ENCODE measurements at regions not wholly inside any gene's neighbourhood (a gene's known extent, or its start where the extent isn't known, plus 50 kb on each side); places are given as distances from the start of the nearest gene placed in this dataset.

- no peaks in the 10 kb centered on the region for H3K4me1 ChIP-seq (ENCODE audit: insufficient read depth, low read length)
- ChIA-PET POLR2A (ENCODE audit: partially characterized antibody) (no interaction called here), CTCF (ENCODE audit: partially characterized antibody) (no interaction called here)
- Mint-ChIP-seq H3K4me1 (no peaks in the 10 kb centered on the region), H3K9me3 (peaks cover 0 to 3% (median 0%) of the 10 kb centered on the region in 8 donors), H3K27ac (no peak overlapping the region), H3K36me3 (no peaks in the 10 kb centered on the region), H3K27me3 (peaks cover 2% of the 10 kb centered on the region in 2 donors), H3K4me3 (no peak overlapping the region)
- no peaks in the 10 kb centered on the region for H3K27me3 ChIP-seq (ENCODE audit: insufficient read depth, low read length)
- H3K36me3 ChIP-seq (ENCODE audit: insufficient read depth, low read length): no peaks in the 10 kb centered on the region
- no peak overlapping the region for H3K4me3 ChIP-seq (ENCODE audit: low read length in 2 of 2)
- H3K27ac ChIP-seq (ENCODE audit: low read depth, low read length): no peak overlapping the region
- DNase-seq: no peak
- intact Hi-C loops (cut with micrococcal nuclease): no loop called here
- no peaks in the 10 kb centered on the region for H3K9me3 ChIP-seq (ENCODE audit: control insufficient read depth in 1 of 2, low read length in 2 of 2)
Observed at GRCh38 chr15:95918525-95918924, 412.0 kb upstream of the NR2F2 start.

GRCh38 chr15:95919460-95919859 lies 411.0 kb upstream of the NR2F2 start:
- intact Hi-C loops (cut with micrococcal nuclease): no loop called here
- H3K4me3 ChIP-seq (ENCODE audit: low read length in 2 of 2): no peak overlapping the region
- no peaks in the 10 kb centered on the region for H3K9me3 ChIP-seq (ENCODE audit: control insufficient read depth in 1 of 2, low read length in 2 of 2)
- Mint-ChIP-seq H3K9me3 (peaks cover 0 to 3% (median 0%) of the 10 kb centered on the region in 8 donors), H3K27ac (no peak overlapping the region), H3K27me3 (peaks cover 2% of the 10 kb centered on the region in 2 donors), H3K4me3 (no peak overlapping the region), H3K4me1 (no peaks in the 10 kb centered on the region), H3K36me3 (no peaks in the 10 kb centered on the region)
- ChIA-PET CTCF (ENCODE audit: partially characterized antibody) (no interaction called here), POLR2A (ENCODE audit: partially characterized antibody) (no interaction called here)
- no peak overlapping the region for H3K27ac ChIP-seq (ENCODE audit: low read depth, low read length)
- no peak for DNase-seq
- H3K4me1 ChIP-seq (ENCODE audit: insufficient read depth, low read length): no peaks in the 10 kb centered on the region
- H3K27me3 ChIP-seq (ENCODE audit: insufficient read depth, low read length): no peaks in the 10 kb centered on the region
- no peaks in the 10 kb centered on the region for H3K36me3 ChIP-seq (ENCODE audit: insufficient read depth, low read length)

GRCh38 chr15:95921404-95921803 lies 409.1 kb upstream of the NR2F2 start:
- ChIA-PET CTCF (ENCODE audit: partially characterized antibody) (no interaction called here), POLR2A (ENCODE audit: partially characterized antibody) (no interaction called here)
- Mint-ChIP-seq H3K4me3 (no peak overlapping the region), H3K4me1 (no peaks in the 10 kb centered on the region), H3K27me3 (peaks cover 2% of the 10 kb centered on the region in 2 donors), H3K9me3 (peaks cover 0 to 3% (median 0%) of the 10 kb centered on the region in 8 donors), H3K36me3 (no peaks in the 10 kb centered on the region), H3K27ac (no peak overlapping the region)
- Histone ChIP-seq H3K9me3 (ENCODE audit: control insufficient read depth in 1 of 2, low read length in 2 of 2) (no peaks in the 10 kb centered on the region), H3K4me3 (ENCODE audit: low read length in 2 of 2) (no peak overlapping the region), H3K27me3 (ENCODE audit: insufficient read depth, low read length) (no peaks in the 10 kb centered on the region), H3K4me1 (ENCODE audit: insufficient read depth, low read length) (no peaks in the 10 kb centered on the region), H3K27ac (ENCODE audit: low read depth, low read length) (no peak overlapping the region), H3K36me3 (ENCODE audit: insufficient read depth, low read length) (no peaks in the 10 kb centered on the region)
- intact Hi-C loops (cut with micrococcal nuclease): no loop called here
- no peak for DNase-seq

- ChIA-PET CTCF (ENCODE audit: partially characterized antibody) (no interaction called here), POLR2A (ENCODE audit: partially characterized antibody) (no interaction called here)
- H3K27ac ChIP-seq (ENCODE audit: low read depth, low read length): no peak overlapping the region
- no peaks in the 10 kb centered on the region for H3K36me3 Mint-ChIP-seq
- H3K9me3 ChIP-seq (ENCODE audit: control insufficient read depth in 1 of 2, low read length in 2 of 2): no peaks in the 10 kb centered on the region
- intact Hi-C loops (cut with micrococcal nuclease): no loop called here
- no peaks in the 10 kb centered on the region for H3K36me3 ChIP-seq (ENCODE audit: insufficient read depth, low read length)
- no peak overlapping the region for H3K4me3 Mint-ChIP-seq
- H3K27me3 Mint-ChIP-seq: peaks cover 2% of the 10 kb centered on the region in 2 donors
- peaks cover 0 to 3% (median 0%) of the 10 kb centered on the region in 8 donors for H3K9me3 Mint-ChIP-seq
- no peak overlapping the region for H3K4me3 ChIP-seq (ENCODE audit: low read length in 2 of 2)
- no peak overlapping the region for H3K27ac Mint-ChIP-seq
- no peaks in the 10 kb centered on the region for H3K27me3 ChIP-seq (ENCODE audit: insufficient read depth, low read length)
- DNase-seq: no peak
- H3K4me1 ChIP-seq (ENCODE audit: insufficient read depth, low read length): no peaks in the 10 kb centered on the region
- H3K4me1 Mint-ChIP-seq: no peaks in the 10 kb centered on the region
Observed at GRCh38 chr15:95922431-95922830, 408.1 kb upstream of the NR2F2 start.

GRCh38 chr15:95923792-95924191 lies 406.7 kb upstream of the NR2F2 start:
- Mint-ChIP-seq H3K27ac (no peak overlapping the region), H3K9me3 (peaks cover 0 to 2% (median 0%) of the 10 kb centered on the region in 8 donors), H3K36me3 (no peaks in the 10 kb centered on the region), H3K27me3 (peaks cover 2% of the 10 kb centered on the region in 2 donors), H3K4me1 (no peaks in the 10 kb centered on the region), H3K4me3 (no peak overlapping the region)
- Histone ChIP-seq H3K27ac (ENCODE audit: low read depth, low read length) (no peak overlapping the region), H3K27me3 (ENCODE audit: insufficient read depth, low read length) (no peaks in the 10 kb centered on the region), H3K4me3 (ENCODE audit: low read length in 2 of 2) (no peak overlapping the region), H3K9me3 (ENCODE audit: control insufficient read depth in 1 of 2, low read length in 2 of 2) (no peaks in the 10 kb centered on the region), H3K36me3 (ENCODE audit: insufficient read depth, low read length) (no peaks in the 10 kb centered on the region), H3K4me1 (ENCODE audit: insufficient read depth, low read length) (no peaks in the 10 kb centered on the region)
- no peak for DNase-seq
- intact Hi-C loops (cut with micrococcal nuclease): no loop called here
- ChIA-PET POLR2A (ENCODE audit: partially characterized antibody) (no interaction called here), CTCF (ENCODE audit: partially characterized antibody) (no interaction called here)

GRCh38 chr15:95928822-95929221 lies 401.7 kb upstream of the NR2F2 start:
- Histone ChIP-seq H3K27ac (ENCODE audit: low read depth, low read length) (no peak overlapping the region), H3K9me3 (ENCODE audit: control insufficient read depth in 1 of 2, low read length in 2 of 2) (no peaks in the 10 kb centered on the region), H3K36me3 (ENCODE audit: insufficient read depth, low read length) (no peaks in the 10 kb centered on the region), H3K4me1 (ENCODE audit: insufficient read depth, low read length) (no peaks in the 10 kb centered on the region), H3K4me3 (ENCODE audit: low read length in 2 of 2) (no peak overlapping the region), H3K27me3 (ENCODE audit: insufficient read depth, low read length) (no peaks in the 10 kb centered on the region)
- no peak overlapping the region for H3K4me3 Mint-ChIP-seq
- ChIA-PET CTCF (ENCODE audit: partially characterized antibody) (no interaction called here), POLR2A (ENCODE audit: partially characterized antibody) (no interaction called here)
- peaks cover 0 to 3% (median 0%) of the 10 kb centered on the region in 4 donors for H3K4me1 Mint-ChIP-seq
- no peaks in the 10 kb centered on the region for H3K27me3 Mint-ChIP-seq
- H3K9me3 Mint-ChIP-seq: peaks cover 0 to 2% (median 0%) of the 10 kb centered on the region in 8 donors
- no peak for DNase-seq
- no peak overlapping the region for H3K27ac Mint-ChIP-seq
- intact Hi-C loops (cut with micrococcal nuclease): no loop called here
- H3K36me3 Mint-ChIP-seq: no peaks in the 10 kb centered on the region

GRCh38 chr15:95929232-95929846 lies 401.2 kb upstream of the NR2F2 start:
- Mint-ChIP-seq H3K27ac (no peak overlapping the region), H3K36me3 (no peaks in the 10 kb centered on the region), H3K9me3 (peaks cover 0 to 2% (median 0%) of the 10 kb centered on the region in 8 donors), H3K4me1 (peaks cover 0 to 3% (median 0%) of the 10 kb centered on the region in 4 donors), H3K4me3 (no peak overlapping the region), H3K27me3 (no peaks in the 10 kb centered on the region)
- intact Hi-C loops (cut with micrococcal nuclease): no loop called here
- Histone ChIP-seq H3K27ac (ENCODE audit: low read depth, low read length) (no peak overlapping the region), H3K27me3 (ENCODE audit: insufficient read depth, low read length) (no peaks in the 10 kb centered on the region), H3K9me3 (ENCODE audit: control insufficient read depth in 1 of 2, low read length in 2 of 2) (no peaks in the 10 kb centered on the region), H3K4me3 (ENCODE audit: low read length in 2 of 2) (no peak overlapping the region), H3K4me1 (ENCODE audit: insufficient read depth, low read length) (no peaks in the 10 kb centered on the region), H3K36me3 (ENCODE audit: insufficient read depth, low read length) (no peaks in the 10 kb centered on the region)
- ChIA-PET POLR2A (ENCODE audit: partially characterized antibody) (no interaction called here), CTCF (ENCODE audit: partially characterized antibody) (no interaction called here)
- no peak for DNase-seq

Measured in CD4-positive, alpha-beta memory T cell (primary cell).